HG02884 (cell line): ENCODE measurements at regions not wholly inside any gene's neighbourhood (a gene's known extent, or its start where the extent isn't known, plus 50 kb on each side); places are given as distances from the start of the nearest gene placed in this dataset.

Experiments
- ATAC-seq: cut with Tn5 transposase; IDR thresholded peaks from one replicate; pipeline ENCODE4 v1.9.1; 2021; ENCODE audit warnings: mild to moderate bottlenecking, moderate library complexity; ENCODE audit not compliant: unreplicated experiment

GRCh38 chr7:84506151-84506550 lies 311.6 kb upstream of the SEMA3A start:
- ATAC-seq = no peak

- no peak for ATAC-seq
Measured at GRCh38 chr7:84502239-84502638, 307.6 kb upstream of the SEMA3A start.

GRCh38 chr7:84497873-84498272 lies 303.3 kb upstream of the SEMA3A start:
- ATAC-seq = no peak

GRCh38 chr7:84495128-84495527 lies 300.5 kb upstream of the SEMA3A start:
- no peak for ATAC-seq

GRCh38 chr7:84492098-84493034 lies 297.8 kb upstream of the SEMA3A start:
- ATAC-seq = no peak

GRCh38 chr7:84490661-84491060 lies 296.1 kb upstream of the SEMA3A start:
- no peak for ATAC-seq

- ATAC-seq = no peak
Measured at GRCh38 chr7:84484502-84485079, 290.0 kb upstream of the SEMA3A start.

GRCh38 chr7:84482476-84482875 lies 287.9 kb upstream of the SEMA3A start:
- no peak for ATAC-seq

GRCh38 chr7:84479059-84479458 lies 284.5 kb upstream of the SEMA3A start:
- no peak for ATAC-seq

- ATAC-seq = no peak
Measured at GRCh38 chr7:84477786-84478478, 283.3 kb upstream of the SEMA3A start.

GRCh38 chr7:84474436-84474835 lies 279.8 kb upstream of the SEMA3A start:
- no peak for ATAC-seq

GRCh38 chr7:84471576-84471975 lies 277.0 kb upstream of the SEMA3A start:
- no peak for ATAC-seq

GRCh38 chr7:84469034-84469433 lies 274.4 kb upstream of the SEMA3A start:
- ATAC-seq = no peak

- no peak for ATAC-seq
Measured at GRCh38 chr7:84462259-84462658, 267.7 kb upstream of the SEMA3A start.

GRCh38 chr7:84461093-84461492 lies 266.5 kb upstream of the SEMA3A start:
- no peak for ATAC-seq

GRCh38 chr7:84455788-84456187 lies 261.2 kb upstream of the SEMA3A start:
- no peak for ATAC-seq

GRCh38 chr7:84454174-84454959 lies 259.8 kb upstream of the SEMA3A start:
- ATAC-seq = no peak

GRCh38 chr7:84452618-84453017 lies 258.0 kb upstream of the SEMA3A start:
- ATAC-seq = no peak

- no peak for ATAC-seq
Measured at GRCh38 chr7:84450772-84451171, 256.2 kb upstream of the SEMA3A start.

GRCh38 chr7:84447636-84448293 lies 253.2 kb upstream of the SEMA3A start:
- ATAC-seq = no peak
